ENCODE measurements at regions not wholly inside any gene's neighbourhood (a gene's known extent, or its start where the extent isn't known, plus 50 kb on each side); places are given as distances from the start of the nearest gene placed in this dataset.

DNA sequence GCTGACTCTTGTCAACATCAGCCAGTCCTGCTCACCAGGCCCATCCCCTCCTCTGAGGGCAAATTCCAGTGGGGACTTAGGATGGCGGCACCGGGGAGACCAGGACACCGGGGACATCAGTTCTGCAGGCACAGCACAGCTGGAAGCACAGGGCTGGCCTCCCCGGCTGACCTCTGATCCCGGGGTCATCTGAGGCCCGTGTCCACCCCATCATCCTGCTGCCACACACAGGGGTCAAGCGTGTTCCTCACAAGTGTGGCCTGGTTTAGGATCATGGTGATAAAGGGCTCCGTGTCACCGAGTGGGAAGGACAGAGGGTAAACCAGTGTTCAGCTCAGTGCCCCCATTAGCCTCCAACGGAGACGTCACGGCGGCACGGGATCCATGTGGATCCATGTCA, 58.1 kb upstream of the CTDP1 start:
- TF ChIP-seq EZH2 (IDR thresholded peaks at IDR 0.05; ENCODE audit: low read length), result no peak
- TF ChIP-seq, protein P1, sequence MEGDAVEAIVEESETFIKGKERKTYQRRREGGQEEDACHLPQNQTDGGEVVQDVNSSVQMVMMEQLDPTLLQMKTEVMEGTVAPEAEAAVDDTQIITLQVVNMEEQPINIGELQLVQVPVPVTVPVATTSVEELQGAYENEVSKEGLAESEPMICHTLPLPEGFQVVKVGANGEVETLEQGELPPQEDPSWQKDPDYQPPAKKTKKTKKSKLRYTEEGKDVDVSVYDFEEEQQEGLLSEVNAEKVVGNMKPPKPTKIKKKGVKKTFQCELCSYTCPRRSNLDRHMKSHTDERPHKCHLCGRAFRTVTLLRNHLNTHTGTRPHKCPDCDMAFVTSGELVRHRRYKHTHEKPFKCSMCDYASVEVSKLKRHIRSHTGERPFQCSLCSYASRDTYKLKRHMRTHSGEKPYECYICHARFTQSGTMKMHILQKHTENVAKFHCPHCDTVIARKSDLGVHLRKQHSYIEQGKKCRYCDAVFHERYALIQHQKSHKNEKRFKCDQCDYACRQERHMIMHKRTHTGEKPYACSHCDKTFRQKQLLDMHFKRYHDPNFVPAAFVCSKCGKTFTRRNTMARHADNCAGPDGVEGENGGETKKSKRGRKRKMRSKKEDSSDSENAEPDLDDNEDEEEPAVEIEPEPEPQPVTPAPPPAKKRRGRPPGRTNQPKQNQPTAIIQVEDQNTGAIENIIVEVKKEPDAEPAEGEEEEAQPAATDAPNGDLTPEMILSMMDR (optimal IDR thresholded peaks at IDR 0.05 in 1 of 3, IDR thresholded peaks at IDR 0.05 in 1 of 3, conservative IDR thresholded peaks at IDR 0.05 in 1 of 3; ENCODE audit: extremely low read depth in 1 of 3, insufficient read depth in 2 of 3, low read length in 3 of 3), result no peak
